GM18498 (cell line): ENCODE measurements at regions not wholly inside any gene's neighbourhood (a gene's known extent, or its start where the extent isn't known, plus 50 kb on each side); places are given as distances from the start of the nearest gene placed in this dataset.

Source experiments
- ATAC-seq: cut with Tn5 transposase; IDR thresholded peaks from one replicate; pipeline ENCODE4 v1.9.1; 2021; ENCODE audit warnings: mild to moderate bottlenecking, moderate library complexity; ENCODE audit not compliant: unreplicated experiment

GRCh38 chr22:27420817-27421361 lies 380.7 kb downstream of the MN1 start:
- ATAC-seq, result no peak

DNA sequence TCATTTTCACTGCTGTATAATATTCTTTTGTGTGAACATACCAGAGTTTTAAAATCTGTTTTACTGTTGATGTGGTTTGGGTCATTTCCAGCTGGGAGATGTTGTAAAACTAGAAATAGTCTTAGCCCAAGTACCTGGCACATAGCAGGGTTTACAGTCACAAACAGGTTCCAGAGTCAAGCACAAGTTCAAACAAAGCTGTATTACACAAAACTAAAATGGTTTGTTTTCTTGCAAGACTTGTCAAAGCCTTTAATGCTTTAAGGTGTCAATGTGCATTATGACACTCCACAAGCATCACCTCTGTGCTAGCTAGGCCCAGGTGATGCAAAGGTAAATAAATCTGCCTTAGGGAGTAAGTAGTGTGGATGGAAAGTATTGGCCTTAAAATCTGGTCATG lies 379.1 kb downstream of the MN1 start:
- no peak for ATAC-seq

GRCh38 chr22:27424319-27424718 lies 377.2 kb downstream of the MN1 start:
- no peak for ATAC-seq

GRCh38 chr22:27429476-27429875 lies 372.1 kb downstream of the MN1 start:
- ATAC-seq, result no peak

DNA sequence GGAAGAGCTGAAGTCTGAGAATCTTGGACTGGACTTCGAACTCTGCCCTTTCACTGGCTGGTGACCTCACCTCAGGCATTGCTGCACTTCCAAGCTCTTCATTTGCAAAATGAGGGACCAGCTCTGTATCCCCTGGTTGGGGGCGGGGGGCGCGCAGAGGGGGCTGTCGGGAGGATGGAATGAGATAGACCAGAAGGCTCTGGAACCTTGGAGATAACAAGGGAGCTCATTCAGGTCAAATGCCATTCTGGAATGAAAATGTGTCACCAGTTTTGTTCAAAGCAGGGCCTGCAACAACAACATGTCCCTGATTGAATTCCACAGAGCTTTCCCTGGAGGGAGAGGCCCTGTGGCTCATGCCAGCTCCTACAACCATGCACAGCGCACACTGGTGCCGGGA lies 370.5 kb downstream of the MN1 start:
- no peak for ATAC-seq

DNA sequence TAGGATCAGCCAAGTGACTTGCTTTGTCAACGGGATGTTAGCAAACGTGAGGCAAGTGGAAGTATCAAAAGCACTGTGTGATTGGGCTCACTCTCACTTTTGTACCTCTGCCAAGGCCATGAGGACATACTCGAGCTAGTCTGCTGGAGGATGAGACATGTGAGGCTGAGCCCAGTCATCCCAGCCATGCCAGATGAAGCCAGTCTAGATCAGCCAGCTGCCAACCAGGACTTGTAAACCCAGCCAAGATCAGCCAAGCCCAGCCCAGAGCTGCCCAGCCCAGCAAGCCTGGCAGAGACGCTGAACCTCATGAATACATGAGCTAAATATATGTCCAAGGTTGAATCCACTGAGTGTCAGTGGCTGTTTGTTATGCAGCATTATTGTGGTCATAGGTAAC lies 369.7 kb downstream of the MN1 start:
- ATAC-seq, result no peak

- no peak for ATAC-seq
These were observed 368.5 kb downstream of the MN1 start for GRCh38 chr22:27433099-27433498.

GRCh38 chr22:27433585-27434190 lies 367.9 kb downstream of the MN1 start:
- ATAC-seq, result no peak

GRCh38 chr22:27434898-27435297 lies 366.7 kb downstream of the MN1 start:
- ATAC-seq, result no peak

- ATAC-seq, result no peak
These were observed 365.5 kb downstream of the MN1 start for GRCh38 chr22:27435844-27436576.

GRCh38 chr22:27436591-27436990 lies 365.0 kb downstream of the MN1 start:
- ATAC-seq, result no peak

DNA sequence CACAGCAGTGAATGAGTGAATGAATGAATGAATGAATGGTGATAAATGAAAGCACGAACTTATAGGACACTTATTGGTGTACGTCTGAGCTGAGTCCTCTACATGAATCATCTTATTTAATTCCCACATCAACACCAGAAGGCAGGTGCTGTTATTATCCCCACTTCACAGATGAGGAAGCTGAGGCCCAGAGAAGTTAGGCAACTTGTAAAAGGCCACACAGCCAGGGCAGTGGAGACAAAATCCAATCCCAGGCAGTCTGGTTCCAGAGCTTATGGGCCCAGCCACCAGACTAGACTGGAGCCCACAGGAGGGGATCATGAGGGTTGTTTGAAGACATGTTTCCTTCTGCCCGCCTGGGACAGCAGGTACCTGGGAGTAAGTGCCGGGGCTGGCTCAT lies 364.0 kb downstream of the MN1 start:
- ATAC-seq, result no peak

DNA sequence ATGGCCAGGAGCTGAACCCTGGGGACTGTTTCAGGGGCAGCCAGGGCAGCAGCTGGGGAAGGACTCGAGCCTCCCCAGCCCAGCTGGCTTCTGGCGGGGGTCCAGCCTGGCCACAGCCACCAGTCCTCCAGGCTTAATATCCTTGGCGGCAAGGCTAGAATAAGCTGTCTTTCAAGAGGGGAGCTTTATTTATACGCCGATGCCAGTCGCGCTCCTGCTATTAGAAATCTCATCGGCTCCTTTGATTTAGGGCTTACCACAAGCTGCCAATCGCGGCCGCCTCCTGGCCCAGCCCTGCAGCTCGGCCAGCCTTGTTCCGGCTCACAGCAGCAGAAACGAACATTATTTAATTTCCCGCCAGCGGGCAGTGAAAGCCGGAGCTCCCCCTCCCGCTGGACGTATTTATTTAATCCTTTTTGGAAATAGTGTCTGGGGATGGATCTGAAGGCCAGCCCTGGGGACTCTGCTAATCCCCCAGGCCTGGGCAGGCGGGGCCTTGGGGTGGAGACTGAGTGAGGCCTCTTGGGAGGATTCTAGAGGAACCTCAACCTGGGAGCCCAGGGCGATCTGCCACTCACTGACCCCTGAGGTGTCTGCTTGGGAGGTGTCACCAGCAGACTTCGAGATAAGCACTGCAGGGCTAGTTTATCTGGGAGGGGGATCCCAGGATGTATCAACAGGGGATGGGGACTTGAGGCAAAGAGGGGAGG lies 363.1 kb downstream of the MN1 start:
- ATAC-seq, result no peak

DNA sequence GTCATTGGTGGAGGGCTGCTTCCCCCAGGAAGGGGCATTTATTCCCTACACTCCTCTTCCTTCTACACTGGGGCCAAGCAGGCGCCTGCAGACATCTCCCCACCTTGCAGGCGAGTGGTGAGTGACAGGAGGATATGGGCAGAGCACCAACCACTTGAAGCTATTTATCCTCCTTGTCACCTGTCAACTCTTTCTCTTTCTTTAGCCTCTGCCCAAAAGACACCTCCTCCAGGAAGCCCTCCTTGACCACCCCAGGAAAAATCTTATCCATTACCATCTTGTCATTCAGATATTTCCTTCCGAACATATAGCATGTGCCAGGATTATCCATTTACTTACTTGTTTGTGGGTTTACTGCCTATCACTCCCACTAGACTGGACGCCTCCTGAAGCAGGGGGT lies 362.4 kb downstream of the MN1 start:
- no peak for ATAC-seq

GRCh38 chr22:27440304-27440865 lies 361.2 kb downstream of the MN1 start:
- no peak for ATAC-seq

DNA sequence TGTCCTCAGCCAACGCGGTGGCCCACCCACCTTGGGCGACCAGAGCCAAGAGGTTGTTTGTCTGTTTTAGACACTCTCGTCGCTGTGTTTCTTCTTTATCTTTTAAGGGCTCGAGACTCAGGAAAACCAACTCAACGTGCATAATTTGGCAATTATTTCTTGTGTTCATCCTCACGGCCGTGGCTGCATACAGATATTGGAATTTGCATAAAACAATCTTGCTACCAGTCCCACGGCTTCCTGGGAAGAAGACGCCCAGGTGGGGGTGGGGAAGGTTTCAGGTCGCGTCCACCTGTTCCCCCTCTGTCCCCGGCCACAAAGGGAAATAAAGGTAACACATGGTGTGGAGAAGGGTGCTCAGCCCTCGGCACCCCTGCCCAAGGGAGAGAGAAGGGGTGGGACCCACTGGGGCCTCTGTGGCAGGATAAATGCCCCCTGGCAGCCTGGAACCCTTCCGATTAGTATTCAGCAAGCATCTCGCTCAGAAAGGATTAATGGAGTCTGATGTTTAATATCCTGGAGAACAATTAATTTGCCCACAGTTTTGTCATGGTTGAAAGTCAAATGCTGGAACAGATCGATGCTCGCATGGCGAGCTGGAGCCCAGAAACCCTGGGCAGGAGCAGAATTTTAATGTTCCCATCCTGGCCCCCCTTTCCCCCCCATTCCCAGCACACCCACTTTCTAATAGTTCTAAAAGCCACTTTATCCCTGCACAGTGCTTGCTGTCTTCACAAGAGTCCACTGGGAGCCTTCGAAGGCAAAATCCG lies 359.7 kb downstream of the MN1 start:
- ATAC-seq, result no peak

GRCh38 chr22:27443306-27443705 lies 358.2 kb downstream of the MN1 start:
- no peak for ATAC-seq

GRCh38 chr22:27445881-27446280 lies 355.7 kb downstream of the MN1 start:
- no peak for ATAC-seq

DNA sequence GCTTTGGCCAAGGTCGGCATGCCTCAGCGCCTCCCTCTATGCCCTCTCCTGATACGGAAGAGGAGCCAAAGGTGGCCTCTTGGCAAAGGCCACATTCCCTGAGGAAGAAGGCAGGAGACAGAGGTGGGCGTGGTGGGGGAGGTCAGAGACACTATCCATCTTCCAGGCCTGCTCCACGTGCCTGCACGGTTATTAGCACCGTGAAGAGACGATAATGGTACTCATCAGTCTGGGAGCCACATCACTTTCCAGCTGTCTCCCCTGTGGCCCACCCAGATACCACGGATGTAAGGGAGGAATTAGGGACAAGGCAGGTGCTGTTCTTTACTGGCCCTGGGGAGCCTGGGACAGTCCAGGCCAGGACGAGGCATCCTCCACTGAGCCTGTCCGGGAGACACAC lies 354.3 kb downstream of the MN1 start:
- no peak for ATAC-seq

GRCh38 chr22:27450448-27450847 lies 351.1 kb downstream of the MN1 start:
- ATAC-seq, result no peak

- no peak for ATAC-seq
These were observed 349.3 kb downstream of the MN1 start for GRCh38 chr22:27452245-27452644.
